GM23248 (cell line): ENCODE measurements at regions not wholly inside any gene's neighbourhood (a gene's known extent, or its start where the extent isn't known, plus 50 kb on each side); places are given as distances from the start of the nearest gene placed in this dataset.
A peak's percentile ranks its signal among the peaks of the same experiment; 100 is the strongest.

Experiments used
- DNase-seq: peaks from one replicate; pipeline ENCODE4 v3.0.0-alpha.2; 2015
- H2AFZ ChIP-seq: fragments of 200-600 bp; sonication (generic); 2 replicates; pipeline ENCODE4 v1.6.1; 2016; ENCODE audit warnings: antibody characterized with exemption
- H3F3A ChIP-seq: fragments of 200-600 bp; sonication (generic); 2 replicates; pipeline ENCODE4 v1.6.1; 2016; ENCODE audit warnings: mild to moderate bottlenecking, antibody characterized with exemption, mixed run types; ENCODE audit not compliant: insufficient read depth
- H3K27ac ChIP-seq: fragments of 200-600 bp; sonication (generic); 2 replicates; pipeline ENCODE4 v1.5.1; 2016; ENCODE audit warnings: mild to moderate bottlenecking
- H3K27me3 ChIP-seq: fragments of 200-600 bp; sonication (generic); replicated peaks from 2 replicates; pipeline ENCODE4 v1.6.1; 2016; ENCODE audit warnings: mild to moderate bottlenecking; ENCODE audit not compliant: insufficient read depth
- H3K36me3 ChIP-seq: fragments of 200-600 bp; sonication (generic); 2 replicates; pipeline ENCODE4 v1.6.1; 2016; ENCODE audit warnings: low read depth, mild to moderate bottlenecking
- H3K4me1 ChIP-seq: fragments of 200-600 bp; sonication (generic); 2 replicates; pipeline ENCODE4 v1.6.1; 2016; ENCODE audit warnings: mild to moderate bottlenecking; ENCODE audit not compliant: insufficient read depth
- H3K4me2 ChIP-seq: fragments of 200-600 bp; sonication (generic); one replicate; pipeline ENCODE4 v1.6.1; 2016; ENCODE audit warnings: mild to moderate bottlenecking; ENCODE audit not compliant: unreplicated experiment
- H3K4me3 ChIP-seq: fragments of 200-600 bp; sonication (generic); 2 replicates; pipeline ENCODE4 v1.5.1; 2016; ENCODE audit warnings: mild to moderate bottlenecking
- H3K79me2 ChIP-seq: fragments of 200-600 bp; sonication (generic); 2 replicates; pipeline ENCODE4 v1.6.1; 2016; ENCODE audit warnings: mild to moderate bottlenecking; ENCODE audit not compliant: insufficient read depth
- H3K9ac ChIP-seq: fragments of 200-600 bp; sonication (generic); 2 replicates; pipeline ENCODE4 v1.6.1; 2016; ENCODE audit warnings: mild to moderate bottlenecking
- H3K9me2 ChIP-seq: fragments of 200-600 bp; sonication (generic); 2 replicates; pipeline ENCODE4 v1.6.1; 2016; ENCODE audit warnings: mixed run types, mild to moderate bottlenecking, moderate library complexity; ENCODE audit not compliant: insufficient read depth
- H3K9me3 ChIP-seq: fragments of 200-600 bp; sonication (generic); one replicate; pipeline ENCODE4 v1.6.1; 2017; ENCODE audit warnings: low read depth
- H4K20me1 ChIP-seq: fragments of 200-600 bp; sonication (generic); 2 replicates; pipeline ENCODE4 v1.6.0; 2016; ENCODE audit not compliant: insufficient read depth
- EZH2 ChIP-seq: fragments of 200-600 bp; sonication (generic); IDR thresholded peaks from 2 replicates; pipeline ENCODE4 v1.6.1; 2018; ENCODE audit warnings: antibody characterized with exemption, mild to moderate bottlenecking; ENCODE audit not compliant: insufficient read depth, poor library complexity, severe bottlenecking
- EZH2phosphoT487 ChIP-seq: fragments of 200-600 bp; sonication (generic); IDR thresholded peaks from 2 replicates; pipeline ENCODE4 v1.6.1; 2018; ENCODE audit warnings: antibody characterized with exemption, moderate library complexity, mild to moderate bottlenecking, low read depth; ENCODE audit not compliant: insufficient read depth
- WGBS, 2 experiments: methylation state at CpG; one replicate each; pipeline ENCODE4 v1.1.6; 2015 to 2017; ENCODE audit warnings: low lambda C conversion rate in 2 of 2, low coverage in 1 of 2; ENCODE audit errors: missing lambda C conversion rate in 2 of 2; 5-methylcytosine and 5-hydroxymethylcytosine counted together
- in situ Hi-C: fragments of 300-500 bp; cut with MboI; formaldehyde crosslinking; loops from 2 replicates; pipeline ENCODE4 v1.15.0; 2020

DNA sequence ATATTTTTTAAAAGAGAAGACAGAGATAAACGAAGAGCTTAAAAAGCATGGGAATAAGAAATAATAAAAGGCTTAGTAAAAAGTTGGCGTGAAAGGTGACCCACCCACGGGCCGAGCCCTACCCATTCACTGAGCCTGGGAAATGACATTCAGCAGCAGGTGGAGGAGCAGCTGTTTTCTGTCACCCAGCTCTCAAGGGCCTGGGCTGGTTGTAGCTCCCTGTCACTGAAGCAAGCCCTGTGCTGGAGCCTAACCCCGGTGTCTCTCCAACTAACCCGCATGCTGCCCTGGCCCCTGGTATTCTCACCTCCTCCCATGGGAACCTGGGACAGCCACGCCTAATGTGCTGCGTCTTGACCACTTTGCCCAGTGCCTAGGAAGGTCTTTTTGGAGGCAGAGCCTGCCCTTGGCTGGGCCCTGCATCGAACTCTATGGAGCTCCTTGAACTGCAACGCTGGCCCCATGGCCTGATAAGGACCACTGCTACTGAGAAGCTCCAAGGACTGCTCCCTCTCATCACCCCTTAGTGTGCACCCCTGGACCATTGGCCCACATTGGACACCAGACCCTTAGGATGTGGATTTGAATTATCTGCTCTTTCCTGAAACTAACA is 68.8 kb upstream of the IYD start:
- no peak overlapping the region for H3K4me2 ChIP-seq
- WGBS, 2 experiments = 87 to 91% methylated on average over 10 of the region's 10 CpGs

GRCh38 chr6:150301846-150302519 is 66.8 kb upstream of the IYD start:
- Histone ChIP-seq H3K27ac (no peak overlapping the region), H2AFZ (no peak overlapping the region), H3K4me2 (peak overlapping the region; percentile 5), H3K79me2 (no peaks in the 10 kb centered on the region), H3K9me3 (no peaks in the 10 kb centered on the region), H3K4me1 (peaks cover 9% of the 10 kb centered on the region), H3K27me3 (no peaks in the 10 kb centered on the region), H3K36me3 (no peaks in the 10 kb centered on the region), H3K9ac (no peak overlapping the region), H4K20me1 (no peaks in the 10 kb centered on the region), H3K9me2 (no peaks in the 10 kb centered on the region), H3K4me3 (no peak overlapping the region), H3F3A (peaks cover 9% of the 10 kb centered on the region; the same call in 1 of the 2 replicates)
- TF ChIP-seq EZH2phosphoT487 = no peak
- TF ChIP-seq EZH2 = no peak
- in situ Hi-C loops = no loop called here
- DNase-seq = peak; percentile 86
- 41 to 43% methylated on average over 6 of the region's 6 CpGs for WGBS, 2 experiments

More for the DNA sequence above, 68.8 kb upstream of the IYD start:
- Histone ChIP-seq H3K4me1 (peaks cover 9% of the 10 kb centered on the region), H3K36me3 (no peaks in the 10 kb centered on the region), H4K20me1 (no peaks in the 10 kb centered on the region), H3F3A (peaks cover 11% of the 10 kb centered on the region; the same call in 1 of the 2 replicates), H3K9ac (no peak overlapping the region), H3K9me2 (no peaks in the 10 kb centered on the region), H3K79me2 (no peaks in the 10 kb centered on the region), H3K27ac (no peak overlapping the region), H3K27me3 (no peaks in the 10 kb centered on the region), H3K4me3 (no peak overlapping the region), H3K9me3 (no peaks in the 10 kb centered on the region), H2AFZ (no peak overlapping the region)
- in situ Hi-C loops = no loop called here
- no peak for DNase-seq
- TF ChIP-seq EZH2 (no peak), EZH2phosphoT487 (no peak)

- TF ChIP-seq EZH2phosphoT487 = no peak
- TF ChIP-seq EZH2 = no peak
- H3K27ac ChIP-seq = no peak overlapping the region
- H3F3A ChIP-seq = peaks cover 6% of the 10 kb centered on the region; the same call in 1 of the 2 replicates
- H3K36me3 ChIP-seq = no peaks in the 10 kb centered on the region
- DNase-seq = no peak
- no peak overlapping the region for H3K4me3 ChIP-seq
- H3K9me3 ChIP-seq = no peaks in the 10 kb centered on the region
- peaks cover 9% of the 10 kb centered on the region for H3K4me1 ChIP-seq
- H3K9me2 ChIP-seq = no peaks in the 10 kb centered on the region
- H3K27me3 ChIP-seq = no peaks in the 10 kb centered on the region
- 94 to 98% methylated on average over 7 of the region's 7 CpGs for WGBS, 2 experiments
- no peak overlapping the region for H2AFZ ChIP-seq
- in situ Hi-C loops = no loop called here
- H3K9ac ChIP-seq = no peak overlapping the region
- no peaks in the 10 kb centered on the region for H3K79me2 ChIP-seq
- no peaks in the 10 kb centered on the region for H4K20me1 ChIP-seq
- H3K4me2 ChIP-seq = peak overlapping the region; percentile 5
These were observed 66.2 kb upstream of the IYD start for GRCh38 chr6:150302520-150303176.

DNA sequence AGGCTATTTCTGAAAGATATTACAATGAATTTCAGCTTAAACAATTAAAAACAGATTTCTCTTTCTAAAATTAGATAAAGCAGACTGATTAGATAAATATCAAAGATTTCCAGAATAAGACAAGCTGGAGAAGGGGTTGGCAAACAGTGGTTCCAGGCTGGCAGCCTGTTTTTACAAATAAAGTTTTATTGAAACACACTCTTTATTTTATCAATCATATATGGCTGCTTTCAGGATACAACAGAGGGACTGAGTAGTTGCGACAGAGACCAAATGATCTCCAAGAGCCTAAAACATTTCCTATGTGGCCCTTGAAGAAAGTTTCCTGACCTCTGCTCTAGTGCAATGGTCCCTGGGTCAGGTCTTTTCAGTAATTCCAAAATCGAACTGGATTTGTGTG is 65.6 kb upstream of the IYD start:
- Histone ChIP-seq H3K4me1 (peaks cover 9% of the 10 kb centered on the region), H3K79me2 (no peaks in the 10 kb centered on the region), H3K27me3 (no peaks in the 10 kb centered on the region), H3K4me3 (no peak overlapping the region), H4K20me1 (no peaks in the 10 kb centered on the region), H3K27ac (no peak overlapping the region), H2AFZ (no peak overlapping the region), H3K4me2 (no peak overlapping the region), H3K9ac (no peak overlapping the region), H3K9me2 (no peaks in the 10 kb centered on the region), H3F3A (peaks cover 6% of the 10 kb centered on the region; the same call in 1 of the 2 replicates), H3K36me3 (no peaks in the 10 kb centered on the region), H3K9me3 (no peaks in the 10 kb centered on the region)
- TF ChIP-seq EZH2phosphoT487 (no peak), EZH2 (no peak)
- WGBS, 2 experiments = 81 to 88% methylated on average over 2 of the region's 2 CpGs
- no peak for DNase-seq
- in situ Hi-C loops = no loop called here
